SK-N-SH (cell line): ENCODE measurements at regions not wholly inside any gene's neighbourhood (a gene's known extent, or its start where the extent isn't known, plus 50 kb on each side); places are given as distances from the start of the nearest gene placed in this dataset.

Source experiments
- CTCF ChIA-PET: fragments of 300-600, 350-600 bp; formaldehyde crosslinking; extraction: SDS; loops from one replicate; lab custom pipeline; 2021; lab: Yijun Ruan, JAX
- POLR2A ChIA-PET: fragments of 350-600 bp; sonication (Branson Sonifier 250); formaldehyde crosslinking; extraction: SDS; loops from one replicate; lab custom pipeline; 2020; ENCODE audit warnings: antibody characterized with exemption, inconsistent platforms; lab: Yijun Ruan, JAX
- DNase-seq: peaks from one replicate; pipeline ENCODE4 v3.0.0; 2012
- H2AFZ ChIP-seq: fragments of 200-600 bp; sonication (generic); 2 replicates; pipeline ENCODE4 v1.8.1; 2016; ENCODE audit warnings: antibody characterized with exemption, mild to moderate bottlenecking, low read depth
- H3F3A ChIP-seq: fragments of 200-600 bp; sonication (generic); replicated peaks from 2 replicates; pipeline ENCODE3; 2016; ENCODE audit warnings: antibody characterized with exemption, mild to moderate bottlenecking; ENCODE audit not compliant: insufficient read depth
- H3K27ac ChIP-seq, 2 experiments: fragments of 200-500 bp in 1 of 2; fragments of 200-600 bp in 1 of 2; sonication (Bioruptor generic) in 1 of 2; sonication (generic), shearing (Covaris generic) in 1 of 2; 2 replicates each; pipeline versions ENCODE4 v1.5.1 to v1.6.1; 2014 to 2016; ENCODE audit warnings: low read depth in 2 of 2, inconsistent platforms in 1 of 2, low read length in 1 of 2, mild to moderate bottlenecking in 1 of 2, mixed read lengths in 1 of 2
- H3K27me3 ChIP-seq: fragments of 200-600 bp; sonication (generic), shearing (Covaris generic); 2 replicates; pipeline ENCODE4 v1.6.1; 2016; ENCODE audit warnings: mixed run types; ENCODE audit not compliant: insufficient read depth
- H3K36me3 ChIP-seq, 2 experiments: fragments of 200-500 bp in 1 of 2; fragments of 200-600 bp in 1 of 2; sonication (Bioruptor generic) in 1 of 2; sonication (generic) in 1 of 2; replicated peaks in 1 of 2; 2 replicates each; pipeline versions ENCODE3 to v1.5.1; 2014 to 2016; ENCODE audit warnings: low read length in 1 of 2, mild to moderate bottlenecking in 1 of 2; ENCODE audit not compliant: insufficient read depth in 2 of 2, control insufficient read depth in 1 of 2
- H3K4me1 ChIP-seq, 2 experiments: fragments of 200-500 bp in 1 of 2; fragments of 200-600 bp in 1 of 2; sonication (Bioruptor generic) in 1 of 2; sonication (generic), shearing (Covaris generic) in 1 of 2; 2 replicates each; pipeline versions ENCODE4 v1.5.1 to v1.6.1; 2014 to 2016; ENCODE audit warnings: low read depth in 1 of 2, low read length in 1 of 2, mixed run types in 1 of 2; ENCODE audit not compliant: insufficient read depth in 2 of 2, control insufficient read depth in 1 of 2
- H3K4me2 ChIP-seq: fragments of 200-600 bp; sonication (generic), shearing (Covaris generic); 2 replicates; pipeline ENCODE4 v1.6.1; 2017; ENCODE audit warnings: mixed run types
- H3K4me3 ChIP-seq, 2 experiments: fragments of 200-500 bp in 1 of 2; fragments of 200-600 bp in 1 of 2; sonication (Bioruptor generic) in 1 of 2; sonication (generic), shearing (Covaris generic) in 1 of 2; 2 replicates each; pipeline versions ENCODE4 v1.5.1 to v1.8.1; 2014 to 2016; ENCODE audit warnings: low read depth in 2 of 2, inconsistent platforms in 1 of 2, low read length in 1 of 2, mild to moderate bottlenecking in 1 of 2, mixed read lengths in 1 of 2, moderate library complexity in 1 of 2
- H3K79me2 ChIP-seq: fragments of 200-600 bp; sonication (generic); 2 replicates; pipeline ENCODE4 v1.8.1; 2017; ENCODE audit warnings: mild to moderate bottlenecking; ENCODE audit not compliant: insufficient read depth
- H3K9ac ChIP-seq: fragments of 200-600 bp; sonication (generic); 2 replicates; pipeline ENCODE4 v1.6.1; 2017; ENCODE audit warnings: mixed run types
- H3K9me2 ChIP-seq: fragments of 200-600 bp; sonication (generic); 2 replicates; pipeline ENCODE4 v1.6.1; 2017; ENCODE audit warnings: mixed run types
- H3K9me3 ChIP-seq: fragments of 200-600 bp; sonication (generic); 2 replicates; pipeline ENCODE4 v1.6.1; 2017; ENCODE audit warnings: mixed run types, mild to moderate bottlenecking, moderate library complexity
- H4K20me1 ChIP-seq: fragments of 200-600 bp; sonication (generic); 2 replicates; pipeline ENCODE4 v1.6.1; 2017; ENCODE audit warnings: mild to moderate bottlenecking, mixed run types; ENCODE audit not compliant: insufficient read depth
- CTCF ChIP-seq: fragments of 200-600 bp; sonication (generic); IDR thresholded peaks from 2 replicates; pipeline ENCODE4 v1.6.1; 2017; ENCODE audit warnings: antibody characterized with exemption, mild to moderate bottlenecking, moderate library complexity
- ELF1 ChIP-seq: IDR thresholded peaks from 2 replicates; pipeline ENCODE4 v1.4.0; 2012
- EZH2phosphoT487 ChIP-seq: fragments of 200-600 bp; sonication (generic); IDR thresholded peaks from 2 replicates; pipeline ENCODE4 v1.6.1; 2017; ENCODE audit warnings: low read depth, mixed run types, mild to moderate bottlenecking, antibody characterized with exemption, moderate library complexity, borderline replicate concordance
- FOSL2 ChIP-seq: IDR thresholded peaks from 2 replicates; pipeline ENCODE4 v1.4.0; 2012; ENCODE audit warnings: low read depth, mild to moderate bottlenecking, moderate library complexity, borderline replicate concordance
- GABPA ChIP-seq: IDR thresholded peaks from 2 replicates; pipeline ENCODE4 v1.4.0; 2012; ENCODE audit warnings: low read depth, mild to moderate bottlenecking
- GATA2 ChIP-seq: sonication (generic); formaldehyde crosslinking; IDR thresholded peaks from 2 replicates; pipeline ENCODE4 v1.5.0; 2020; ENCODE audit warnings: mild to moderate bottlenecking, missing genetic modification reagents
- IRF3 ChIP-seq: fragments of 150-350 bp; IDR thresholded peaks from 2 replicates; pipeline ENCODE4 v1.6.1; 2016; ENCODE audit warnings: mild to moderate bottlenecking, low read depth, low read length
- JUND ChIP-seq: IDR thresholded peaks from 2 replicates; pipeline ENCODE4 v1.4.0; 2012
- NFIC ChIP-seq: IDR thresholded peaks from 2 replicates; pipeline ENCODE4 v1.4.0; 2012; ENCODE audit warnings: borderline replicate concordance
- PBX3 ChIP-seq: IDR thresholded peaks from 2 replicates; pipeline ENCODE4; 2012
- RCOR1 ChIP-seq: fragments of 150-350 bp; IDR thresholded peaks from 2 replicates; pipeline ENCODE4 v1.6.1; 2017; ENCODE audit warnings: antibody characterized with exemption, low read length
- SMC3 ChIP-seq: IDR thresholded peaks from 2 replicates; pipeline ENCODE4 v1.6.1; 2012; ENCODE audit warnings: low read depth, low read length, improper control_type of control experiment
- TAF1 ChIP-seq: IDR thresholded peaks from 2 replicates; pipeline ENCODE4 v1.6.1; 2012; ENCODE audit warnings: low read depth, mild to moderate bottlenecking, low read length, moderate library complexity, borderline replicate concordance
- USF1 ChIP-seq: IDR thresholded peaks from 2 replicates; pipeline ENCODE4 v1.4.0; 2012; ENCODE audit warnings: low read depth, borderline replicate concordance
- WGBS: methylation state at CpG from one replicate; pipeline ENCODE4 v1.1.6; 2017; ENCODE audit warnings: low lambda C conversion rate; 5-methylcytosine and 5-hydroxymethylcytosine counted together

- Histone ChIP-seq H3K9ac (no peak overlapping the region), H3K9me2 (no peaks in the 10 kb centered on the region), H4K20me1 (no peaks in the 10 kb centered on the region), H3K4me2 (no peak overlapping the region), H3K27me3 (no peaks in the 10 kb centered on the region), H3K79me2 (no peaks in the 10 kb centered on the region), H3K27ac (peak overlapping the region in 1 of 2 experiments; percentile 45; a peak in 2 of 4 replicates), H3K4me1 (peaks cover 0 to 22% of the 10 kb centered on the region in 2 experiments; a peak in 1 of 4 replicates), H3K9me3 (no peaks in the 10 kb centered on the region), H3K4me3 (no peak overlapping the region), H3F3A (no peaks in the 10 kb centered on the region), H2AFZ (no peak overlapping the region), H3K36me3 (no peaks in the 10 kb centered on the region)
- DNase-seq = no peak
- TF ChIP-seq CTCF = no peak
- no peak for TF ChIP-seq TAF1
- TF ChIP-seq FOSL2 = no peak
- TF ChIP-seq IRF3 = no peak
- TF ChIP-seq GABPA = no peak
- no peak for TF ChIP-seq PBX3
- no peak for TF ChIP-seq EZH2phosphoT487
- TF ChIP-seq JUND = no peak
- TF ChIP-seq GATA2 (CRISPR knock-in tag) = no peak
- no peak for TF ChIP-seq ELF1
- TF ChIP-seq SMC3 = no peak
- TF ChIP-seq USF1 = no peak
- no peak for TF ChIP-seq RCOR1
- no peak for TF ChIP-seq NFIC
- WGBS = 33% methylated on average over 7 of the region's 11 CpGs
- ChIA-PET CTCF (interaction anchor here (0.8 to 1.4 kb wide), 3 partner anchors 27 to 451 kb away, joined by 3 to 4 read pairs (median 4); no protein-coding TSS in a partner anchor), POLR2A (no interaction called here)
Observed at GRCh38 chr3:127096256-127097071, 96.5 kb upstream of the PRR23E start.
